Psoas muscle (tissue), 7 donors: ENCODE measurements at regions not wholly inside any gene's neighbourhood (a gene's known extent, or its start where the extent isn't known, plus 50 kb on each side); places are given as distances from the start of the nearest gene placed in this dataset.

Experiments
- ATAC-seq, 4 donors: fragments of 200-7000 bp; cut with Tn5 transposase; one replicate each; pipeline ENCODE4 v1.9.1; 2020; ENCODE audit warnings: moderate library complexity in 3 of 4, mild to moderate bottlenecking in 2 of 4
- DNase-seq, 2 donors: peaks; one replicate each; pipeline ENCODE4 v3.0.0-alpha.2; 2020
- H3K27ac ChIP-seq: fragments of 200-600 bp; one replicate; pipeline ENCODE4 v1.8.0; 2022
- H3K27me3 ChIP-seq, 3 donors: fragments of 200-600 bp in 1 of 3; one replicate each; pipeline versions ENCODE4 v1.6.1 to v1.8.0; 2013 to 2022; ENCODE audit warnings: low read length in 2 of 3, mild to moderate bottlenecking in 2 of 3, moderate library complexity in 1 of 3; ENCODE audit not compliant: insufficient read depth in 3 of 3
- H3K36me3 ChIP-seq, 2 donors: fragments of 200-600 bp in 1 of 2; one replicate each; pipeline versions ENCODE4 v1.6.1 to v1.8.0; 2013 to 2022; ENCODE audit warnings: low read depth in 1 of 2, mild to moderate bottlenecking in 1 of 2, moderate library complexity in 1 of 2; ENCODE audit not compliant: insufficient read depth in 1 of 2
- H3K4me1 ChIP-seq: fragments of 200-600 bp; one replicate; pipeline ENCODE4 v1.8.0; 2022
- H3K4me3 ChIP-seq: fragments of 200-600 bp; one replicate; pipeline ENCODE4 v1.8.0; 2022; ENCODE audit warnings: mild to moderate bottlenecking
- H3K9me3 ChIP-seq: fragments of 200-600 bp; one replicate; pipeline ENCODE4 v1.8.0; 2022
- WGBS, 3 donors: extraction: QIAGEN DNeasy Blood & Tissue Kit; methylation state at CpG; one replicate each; pipeline versions ENCODE4 v1.1.6 to v1.1.7; 2013; 5-methylcytosine and 5-hydroxymethylcytosine counted together
- intact Hi-C, 2 donors: fragments of 100-400 bp; cut with DNase I; formaldehyde crosslinking; loops; one replicate each; pipeline versions ENCODE4 v1.11.0 to v1.14.2; 2022
- TF ChIP-seq, protein P1 (sequence below): fragments of 200-600 bp; IDR thresholded peaks from one replicate; pipeline ENCODE4 v1.8.0; 2022; ENCODE audit warnings: antibody characterized with exemption
- donor health status: healthy with polysubstance abuse.
- donor health status: DM: no; HTN: no; CAD: no; lungs with moderate emphysema.
- donor health status: Bipolar disorder and iron deficiency.
- donor health status: healthy.
- donor health status: DM: yes; HTN: yes; CAD: no.
- donor health status: DM: no; HTN: no; CAD: no.
- donor health status: DM: yes; HTN: yes; CAD: no.

DNA sequence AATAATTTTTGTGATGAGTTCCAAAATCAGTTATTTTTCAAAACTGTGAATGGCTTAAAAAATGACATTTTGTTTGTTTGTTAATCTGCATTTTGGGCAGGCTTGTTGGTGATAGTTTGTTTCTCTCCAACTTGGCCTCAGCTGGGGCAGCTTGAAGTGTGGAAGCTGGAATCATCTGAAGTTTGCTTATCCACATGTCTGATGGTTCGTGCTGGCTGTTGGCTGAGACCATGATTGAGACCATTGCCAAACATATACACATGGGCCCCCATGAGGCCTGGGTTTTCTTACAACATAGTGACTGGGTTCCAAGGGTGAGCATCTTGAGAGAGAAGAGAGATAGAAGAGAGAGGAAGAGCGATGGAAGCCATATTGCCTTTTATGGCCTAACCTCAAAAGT lies 201.2 kb downstream of the NDFIP2 start:
- TF ChIP-seq, protein P1, sequence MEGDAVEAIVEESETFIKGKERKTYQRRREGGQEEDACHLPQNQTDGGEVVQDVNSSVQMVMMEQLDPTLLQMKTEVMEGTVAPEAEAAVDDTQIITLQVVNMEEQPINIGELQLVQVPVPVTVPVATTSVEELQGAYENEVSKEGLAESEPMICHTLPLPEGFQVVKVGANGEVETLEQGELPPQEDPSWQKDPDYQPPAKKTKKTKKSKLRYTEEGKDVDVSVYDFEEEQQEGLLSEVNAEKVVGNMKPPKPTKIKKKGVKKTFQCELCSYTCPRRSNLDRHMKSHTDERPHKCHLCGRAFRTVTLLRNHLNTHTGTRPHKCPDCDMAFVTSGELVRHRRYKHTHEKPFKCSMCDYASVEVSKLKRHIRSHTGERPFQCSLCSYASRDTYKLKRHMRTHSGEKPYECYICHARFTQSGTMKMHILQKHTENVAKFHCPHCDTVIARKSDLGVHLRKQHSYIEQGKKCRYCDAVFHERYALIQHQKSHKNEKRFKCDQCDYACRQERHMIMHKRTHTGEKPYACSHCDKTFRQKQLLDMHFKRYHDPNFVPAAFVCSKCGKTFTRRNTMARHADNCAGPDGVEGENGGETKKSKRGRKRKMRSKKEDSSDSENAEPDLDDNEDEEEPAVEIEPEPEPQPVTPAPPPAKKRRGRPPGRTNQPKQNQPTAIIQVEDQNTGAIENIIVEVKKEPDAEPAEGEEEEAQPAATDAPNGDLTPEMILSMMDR: no peak
- H3K27ac ChIP-seq: no peak overlapping the region
- DNase-seq (no peak), ATAC-seq (no peak)
- intact Hi-C loops: no loop called here
- no peak overlapping the region for H3K4me3 ChIP-seq
- H3K9me3 ChIP-seq: no peaks in the 10 kb centered on the region
- H3K36me3 ChIP-seq: no peaks in the 10 kb centered on the region
- no peaks in the 10 kb centered on the region for H3K4me1 ChIP-seq
- no peaks in the 10 kb centered on the region for H3K27me3 ChIP-seq
- WGBS, 3 donors: 84 to 93% (median 91%) methylated on average over 2 of the region's 2 CpGs

DNA sequence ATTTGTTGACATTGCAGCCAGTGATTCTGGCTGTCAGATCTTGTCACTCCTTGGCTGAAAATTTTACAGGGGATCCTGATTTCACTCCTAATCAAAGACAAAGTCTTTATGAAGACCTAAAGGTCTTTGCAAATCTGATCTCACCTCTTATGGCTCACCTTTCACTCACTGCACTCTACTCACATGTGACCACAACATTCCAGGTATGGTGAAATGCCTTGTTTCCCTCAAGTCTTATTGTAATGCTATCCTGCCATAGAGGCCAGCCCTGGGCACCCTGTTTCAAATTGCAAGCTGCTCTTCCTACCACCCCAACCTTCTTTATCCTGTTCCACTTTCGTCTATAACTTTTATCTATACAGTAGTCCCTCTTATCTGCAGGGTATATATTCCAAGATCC lies 200.1 kb downstream of the NDFIP2 start:
- DNase-seq: no peak
- H3K27ac ChIP-seq: no peak overlapping the region
- H3K4me3 ChIP-seq: no peak overlapping the region
- H3K27me3 ChIP-seq: no peaks in the 10 kb centered on the region
- ATAC-seq: no peak
- H3K36me3 ChIP-seq: no peaks in the 10 kb centered on the region
- no peaks in the 10 kb centered on the region for H3K4me1 ChIP-seq
- TF ChIP-seq, protein P1: no peak
- no peaks in the 10 kb centered on the region for H3K9me3 ChIP-seq
- WGBS, 3 donors: 97 to 100% (median 97%) methylated on average over 1 of the region's 1 CpG
- intact Hi-C loops: no loop called here

DNA sequence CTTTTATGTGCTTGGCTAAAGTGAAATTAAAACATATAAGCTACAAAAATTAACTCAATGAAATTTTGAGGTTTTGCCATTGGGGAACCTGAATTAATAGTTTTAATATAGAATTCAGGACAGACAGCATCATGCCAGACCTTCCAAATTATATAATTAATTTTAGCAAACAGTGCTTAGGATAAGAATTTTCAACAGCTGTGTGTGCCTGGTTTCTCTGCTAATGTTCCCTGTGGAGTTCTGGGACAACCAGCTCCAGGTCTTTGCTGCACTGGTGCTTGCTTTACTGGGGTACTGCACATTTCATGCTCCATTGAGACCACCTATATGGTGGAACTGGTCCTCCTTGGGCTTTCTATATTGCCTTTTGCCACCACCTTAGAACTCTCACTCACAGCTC lies 199.5 kb downstream of the NDFIP2 start:
- no peak for ATAC-seq

DNA sequence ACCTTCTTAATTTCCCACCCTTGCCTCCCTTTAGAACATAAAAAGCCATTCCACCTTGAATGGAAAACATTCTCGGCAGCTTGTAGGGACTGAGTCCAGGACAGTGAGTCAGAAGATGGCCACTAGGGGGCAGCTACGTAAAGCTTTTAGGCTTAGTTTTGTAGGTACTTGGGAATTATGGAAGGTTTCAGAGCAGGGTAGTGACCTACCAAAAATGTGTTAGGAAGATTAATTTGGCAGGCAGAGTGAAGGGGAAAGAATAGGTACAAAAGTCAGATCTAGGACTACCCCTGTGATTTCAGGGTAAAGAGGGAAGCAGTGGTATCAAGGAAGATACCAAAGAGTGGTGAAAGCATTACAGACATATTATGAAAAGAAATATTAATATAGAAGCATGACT lies 198.4 kb downstream of the NDFIP2 start:
- Histone ChIP-seq H3K27me3 (no peaks in the 10 kb centered on the region), H3K27ac (no peak overlapping the region), H3K4me3 (no peak overlapping the region), H3K4me1 (no peaks in the 10 kb centered on the region), H3K36me3 (no peaks in the 10 kb centered on the region), H3K9me3 (no peaks in the 10 kb centered on the region)
- WGBS, 3 donors: 8 to 9% (median 9%) methylated on average over 2 of the region's 2 CpGs
- DNase-seq (peak; percentile 57 to 69), ATAC-seq (peak; percentile 66 to 91 (median 79))
- intact Hi-C loops: loop anchor here (5.0 kb wide), 5 partner anchors 47 to 688 kb away; partner anchors contain the start of gene SPRY2 (in 1 of the 2)
- TF ChIP-seq, protein P1: peak; percentile 86

More for the DNA sequence above, 199.5 kb downstream of the NDFIP2 start:
- no peak overlapping the region for H3K4me3 ChIP-seq
- H3K27me3 ChIP-seq: no peaks in the 10 kb centered on the region
- intact Hi-C loops: no loop called here
- no peaks in the 10 kb centered on the region for H3K36me3 ChIP-seq
- no peak overlapping the region for H3K27ac ChIP-seq
- H3K9me3 ChIP-seq: no peaks in the 10 kb centered on the region
- TF ChIP-seq, protein P1: no peak
- no peak for DNase-seq
- H3K4me1 ChIP-seq: no peaks in the 10 kb centered on the region

DNA sequence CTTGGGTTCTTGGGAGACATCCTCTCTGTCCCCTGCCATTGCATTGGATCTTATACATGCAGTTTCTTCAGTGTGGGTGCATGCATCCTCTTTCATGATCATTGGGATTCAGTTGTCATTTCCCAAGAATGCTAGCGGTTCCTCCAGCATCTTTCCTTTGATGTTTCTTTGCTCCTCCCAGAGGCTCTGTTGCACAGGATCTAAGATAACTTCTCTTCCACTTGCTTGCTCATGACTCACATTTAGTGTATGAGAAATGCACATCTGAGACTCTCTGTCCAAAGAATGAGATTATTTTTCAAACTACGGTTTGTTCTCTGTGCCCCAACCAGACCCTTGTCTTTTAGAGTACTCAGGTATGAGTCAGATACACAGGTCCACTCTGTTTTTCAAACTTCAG lies 197.1 kb downstream of the NDFIP2 start:
- no peaks in the 10 kb centered on the region for H3K27me3 ChIP-seq
- DNase-seq (no peak), ATAC-seq (no peak)
- H3K36me3 ChIP-seq: no peaks in the 10 kb centered on the region
- no peak overlapping the region for H3K27ac ChIP-seq
- H3K4me1 ChIP-seq: peaks cover 10% of the 10 kb centered on the region
- WGBS, 3 donors: 86 to 89% (median 88%) methylated on average over 2 of the region's 2 CpGs
- intact Hi-C loops: loop anchor here (5.0 kb wide), 5 partner anchors 46 to 689 kb away; partner anchors contain the start of gene SPRY2 (in 1 of the 2)
- TF ChIP-seq, protein P1: no peak
- H3K4me3 ChIP-seq: no peak overlapping the region
- no peaks in the 10 kb centered on the region for H3K9me3 ChIP-seq
